Activated T-cell treated with anti-CD3 and anti-CD28 coated beads, Interleukin-2, amount 50 U/mL, for 24 hours (primary cell): ENCODE measurements at regions not wholly inside any gene's neighbourhood (a gene's known extent, or its start where the extent isn't known, plus 50 kb on each side); places are given as distances from the start of the nearest gene placed in this dataset.
"Not testable (repeated sequence)": the region's sequence is repeated elsewhere in the genome, so short reads cannot be mapped to it uniquely, and the experiment has no call there.

ENCODE experiments used
- DNase-seq: peaks from one replicate; pipeline ENCODE4 v3.0.0-alpha.2; 2020
- H3K27ac Mint-ChIP-seq: 2 replicates; pipeline ENCODE4 v1.8.0; 2020; ENCODE audit warnings: mild to moderate bottlenecking, mixed read lengths
- H3K27me3 Mint-ChIP-seq: 2 replicates; pipeline ENCODE4 v1.8.0; 2020; ENCODE audit warnings: mixed read lengths
- H3K36me3 Mint-ChIP-seq: 2 replicates; pipeline ENCODE4 v1.8.0; 2020; ENCODE audit warnings: low read depth, mixed read lengths
- H3K4me1 Mint-ChIP-seq: 2 replicates; pipeline ENCODE4 v1.8.0; 2020; ENCODE audit warnings: low read depth, mixed read lengths
- H3K4me3 Mint-ChIP-seq: 2 replicates; pipeline ENCODE4 v1.8.0; 2020; ENCODE audit warnings: mild to moderate bottlenecking, moderate library complexity, mixed read lengths
- H3K9me3 Mint-ChIP-seq: 2 replicates; pipeline ENCODE4 v1.8.0; 2020; ENCODE audit warnings: mixed read lengths

DNA sequence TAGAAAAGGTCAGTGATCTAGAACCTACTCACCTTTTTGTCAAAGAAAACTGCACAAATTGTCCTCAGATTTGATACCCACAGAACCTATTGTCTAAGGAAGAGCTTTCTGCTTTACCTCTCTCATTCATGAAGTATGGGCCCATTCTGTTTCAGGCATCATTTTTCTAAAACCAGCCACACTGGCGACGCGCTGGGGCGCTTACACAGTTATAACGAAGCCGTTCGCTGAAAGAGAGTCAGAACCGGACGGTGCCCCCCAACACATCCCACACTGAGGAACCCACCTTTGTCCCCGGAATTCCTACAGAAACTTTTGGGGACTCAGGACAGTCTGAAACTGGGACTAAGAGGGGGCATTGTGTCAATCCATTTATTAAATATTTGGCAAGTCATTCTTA, 206.3 kb upstream of the HAAO start:
- DNase-seq: no peak
- H3K27me3 Mint-ChIP-seq: no peaks in the 10 kb centered on the region
- H3K4me1 Mint-ChIP-seq: no peaks in the 10 kb centered on the region
- no peaks in the 10 kb centered on the region for H3K36me3 Mint-ChIP-seq
- H3K9me3 Mint-ChIP-seq: peaks cover 8% of the 10 kb centered on the region
- no peak overlapping the region for H3K27ac Mint-ChIP-seq
- H3K4me3 Mint-ChIP-seq: no peak overlapping the region

DNA sequence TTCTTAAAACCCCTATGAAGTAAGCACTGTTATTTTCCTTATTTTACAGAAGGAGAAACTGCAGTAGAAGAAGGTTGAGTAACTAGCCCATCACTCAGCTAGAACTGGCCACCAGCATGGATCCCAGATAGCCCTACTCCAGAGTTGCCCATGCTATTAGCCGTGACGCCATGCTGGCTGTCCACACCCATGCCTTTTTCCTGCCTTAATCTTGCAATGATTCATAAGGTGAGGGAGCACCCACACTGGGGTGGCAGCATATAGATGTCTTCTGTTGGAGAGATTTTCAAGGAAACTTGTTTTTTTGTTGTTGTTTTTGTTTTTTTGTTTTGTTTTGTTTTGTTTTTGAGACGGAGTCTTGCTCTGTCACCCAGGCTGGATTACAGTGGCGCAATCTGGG, 204.1 kb upstream of the HAAO start:
- Mint-ChIP-seq H3K36me3 (no peaks in the 10 kb centered on the region), H3K4me1 (no peaks in the 10 kb centered on the region)

DNA sequence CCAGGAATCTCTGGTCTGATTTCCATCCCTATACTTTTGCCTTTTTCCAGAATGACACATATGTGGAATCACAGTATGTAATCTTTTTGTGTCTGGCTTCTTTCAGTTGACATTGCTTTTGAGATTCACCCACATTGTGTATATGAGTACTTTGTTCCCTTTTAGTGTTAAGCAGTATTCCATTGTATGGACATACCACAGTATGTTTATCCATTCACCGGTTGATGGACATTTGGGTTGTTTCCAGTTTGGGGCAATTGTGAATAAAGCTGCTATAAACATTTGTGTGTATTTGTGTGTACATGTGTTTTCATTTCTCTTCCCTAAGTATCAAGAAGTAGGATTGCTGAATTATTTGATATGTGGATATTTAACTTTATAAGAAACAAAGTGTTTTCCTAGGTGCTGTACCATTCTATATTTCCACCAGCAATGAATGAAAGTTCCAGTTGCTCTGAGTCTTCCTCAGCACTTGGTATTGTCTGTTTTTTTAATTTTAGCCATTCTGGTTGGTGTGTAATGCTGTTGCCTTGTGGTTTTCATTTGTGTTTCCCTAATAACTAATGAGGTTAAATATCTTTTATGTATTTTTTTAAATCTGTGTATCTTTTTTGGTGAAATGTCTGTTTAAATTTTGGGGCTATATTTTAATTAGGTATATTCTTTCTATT, 203.5 kb upstream of the HAAO start:
- H3K4me1 Mint-ChIP-seq: no peaks in the 10 kb centered on the region
- no peaks in the 10 kb centered on the region for H3K36me3 Mint-ChIP-seq
- H3K27ac Mint-ChIP-seq: no peak overlapping the region
- H3K27me3 Mint-ChIP-seq: no peaks in the 10 kb centered on the region
- peaks cover 8% of the 10 kb centered on the region for H3K9me3 Mint-ChIP-seq
- DNase-seq: no peak
- H3K4me3 Mint-ChIP-seq: no peak overlapping the region

More for the DNA sequence above, 204.1 kb upstream of the HAAO start:
- DNase-seq: no peak
- Mint-ChIP-seq H3K4me3 (no peak overlapping the region), H3K27me3 (no peaks in the 10 kb centered on the region), H3K27ac (no peak overlapping the region), H3K9me3 (peaks cover 8% of the 10 kb centered on the region)

DNA sequence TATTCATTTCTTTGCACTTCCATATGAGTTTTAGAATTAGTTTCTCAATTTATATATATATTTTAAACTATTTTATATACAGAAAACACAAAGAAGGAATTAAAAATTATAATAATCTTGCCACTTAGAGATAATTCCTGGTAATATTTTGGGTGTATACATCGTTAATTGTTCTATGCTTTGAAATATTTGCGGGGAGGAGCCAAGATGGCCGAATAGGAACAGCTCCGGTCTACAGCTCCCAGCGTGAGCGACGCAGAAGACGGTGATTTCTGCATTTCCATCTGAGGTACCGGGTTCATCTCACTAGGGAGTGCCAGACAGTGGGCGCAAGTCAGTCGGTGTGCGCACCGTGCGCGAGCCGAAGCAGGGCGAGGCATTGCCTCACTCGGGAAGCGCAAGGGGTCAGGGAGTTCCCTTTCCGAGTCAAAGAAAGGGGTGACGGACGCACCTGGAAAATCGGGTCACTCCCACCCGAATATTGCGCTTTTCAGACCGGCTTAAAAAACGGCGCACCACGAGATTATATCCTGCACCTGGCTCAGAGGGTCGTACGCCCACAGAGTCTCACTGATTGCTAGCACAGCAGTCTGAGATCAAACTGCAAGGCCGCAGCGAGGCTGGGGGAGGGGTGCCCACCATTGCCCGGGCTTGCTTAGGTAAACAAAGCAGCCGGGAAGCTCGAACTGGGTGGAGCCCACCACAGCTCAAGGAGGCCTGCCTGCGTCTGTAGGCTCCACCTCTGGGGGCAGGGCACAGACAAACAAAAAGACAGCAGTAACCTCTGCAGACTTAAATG, 197.1 kb upstream of the HAAO start:
- not testable (repeated sequence) for H3K4me1 Mint-ChIP-seq, H3K36me3 Mint-ChIP-seq, DNase-seq, H3K9me3 Mint-ChIP-seq, H3K27me3 Mint-ChIP-seq, H3K4me3 Mint-ChIP-seq, H3K27ac Mint-ChIP-seq

DNA sequence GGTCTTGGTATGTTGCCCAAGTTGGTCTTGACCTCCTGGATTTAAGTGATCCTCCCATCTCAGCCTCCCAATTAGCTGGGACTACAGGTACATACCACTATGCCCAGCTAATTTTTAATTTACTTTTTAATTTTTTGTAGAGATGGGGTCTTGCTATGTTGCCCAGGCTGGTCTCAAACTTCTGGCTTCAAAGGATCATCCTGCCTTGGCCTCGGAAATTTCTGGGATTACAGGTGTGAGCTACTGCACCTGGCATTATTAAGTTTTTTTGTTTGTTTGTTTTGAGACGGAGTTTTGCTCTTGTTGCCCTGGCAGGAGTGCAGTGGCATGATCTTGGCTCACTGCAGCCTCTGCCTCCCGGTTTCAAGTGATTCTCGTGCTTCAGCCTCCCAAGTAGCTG, 195.7 kb upstream of the HAAO start:
- not testable (repeated sequence) for H3K27me3 Mint-ChIP-seq, H3K36me3 Mint-ChIP-seq, DNase-seq, H3K27ac Mint-ChIP-seq, H3K4me1 Mint-ChIP-seq, H3K9me3 Mint-ChIP-seq, H3K4me3 Mint-ChIP-seq

DNA sequence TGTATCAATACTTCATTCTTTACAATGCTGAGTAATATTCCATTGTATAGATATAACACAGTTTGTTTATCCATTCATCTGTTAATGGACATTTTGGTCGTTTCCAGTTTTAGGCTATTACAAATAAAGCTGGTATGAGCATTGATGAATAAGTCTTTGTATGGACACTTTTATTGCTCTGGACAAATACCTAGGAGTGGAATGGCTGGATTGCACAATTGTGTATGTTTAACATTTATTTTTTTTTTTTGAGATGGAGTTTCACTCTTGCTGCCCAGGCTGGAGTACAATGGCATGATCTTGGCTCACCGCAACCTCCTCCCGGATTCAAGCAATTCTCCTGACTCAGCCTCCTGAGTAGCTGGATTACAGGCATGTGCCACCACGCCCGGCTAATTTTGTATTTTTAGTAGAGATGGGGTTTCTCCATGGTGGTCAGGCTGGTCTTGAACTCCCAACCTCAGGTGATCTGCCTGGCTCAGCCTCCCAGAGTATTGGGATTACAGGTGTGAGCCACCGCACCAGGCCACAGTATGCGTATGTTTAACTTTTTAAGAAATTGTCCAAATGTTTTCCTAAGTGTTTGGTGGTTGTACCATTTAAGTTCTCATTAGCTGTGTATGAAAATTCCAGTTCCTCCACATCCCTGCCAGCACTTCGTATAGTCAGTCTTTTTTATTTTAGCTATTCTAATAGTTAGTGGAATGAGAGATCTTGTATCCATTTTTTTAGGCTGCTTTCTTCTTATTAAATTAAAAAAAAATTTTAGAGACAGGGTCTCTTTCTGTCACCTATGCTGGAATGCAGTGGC, 194.9 kb upstream of the HAAO start:
- H3K36me3 Mint-ChIP-seq: no peaks in the 10 kb centered on the region
- H3K27ac Mint-ChIP-seq: no peak overlapping the region
- H3K27me3 Mint-ChIP-seq: no peaks in the 10 kb centered on the region
- no peaks in the 10 kb centered on the region for H3K4me1 Mint-ChIP-seq
- DNase-seq: no peak
- no peak overlapping the region for H3K4me3 Mint-ChIP-seq
- H3K9me3 Mint-ChIP-seq: no peaks in the 10 kb centered on the region

GRCh38 chr2:42984617-42985016, 192.2 kb upstream of the HAAO start:
- no peak overlapping the region for H3K27ac Mint-ChIP-seq
- no peaks in the 10 kb centered on the region for H3K36me3 Mint-ChIP-seq
- no peak overlapping the region for H3K4me3 Mint-ChIP-seq
- no peaks in the 10 kb centered on the region for H3K27me3 Mint-ChIP-seq
- no peak for DNase-seq
- no peaks in the 10 kb centered on the region for H3K9me3 Mint-ChIP-seq
- H3K4me1 Mint-ChIP-seq: no peaks in the 10 kb centered on the region

DNA sequence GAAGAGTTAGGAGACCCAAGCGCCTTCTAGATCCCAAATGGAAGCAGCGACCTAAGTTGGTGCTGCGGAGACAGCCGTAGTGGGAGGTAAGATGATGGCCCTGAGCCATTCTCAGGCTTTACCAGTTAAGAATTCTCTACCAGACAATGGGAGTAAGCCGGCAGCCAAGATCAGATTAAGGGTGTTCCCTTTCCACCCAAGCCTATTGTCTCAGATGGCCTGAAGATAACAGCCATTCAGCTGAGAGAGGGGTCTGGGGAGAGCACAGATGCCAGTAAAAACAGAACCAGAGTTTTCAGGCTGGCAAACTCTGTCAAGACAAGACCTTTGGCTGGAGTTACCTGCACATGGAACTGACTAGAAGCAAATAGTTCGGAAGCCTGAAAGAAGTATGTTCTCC, 191.7 kb upstream of the HAAO start:
- DNase-seq: no peak
- H3K9me3 Mint-ChIP-seq: no peaks in the 10 kb centered on the region
- H3K4me3 Mint-ChIP-seq: no peak overlapping the region
- H3K27me3 Mint-ChIP-seq: no peaks in the 10 kb centered on the region
- H3K4me1 Mint-ChIP-seq: no peaks in the 10 kb centered on the region
- H3K27ac Mint-ChIP-seq: no peak overlapping the region
- H3K36me3 Mint-ChIP-seq: no peaks in the 10 kb centered on the region

GRCh38 chr2:42980764-42981416, 188.5 kb upstream of the HAAO start:
- H3K27ac Mint-ChIP-seq: no peak overlapping the region
- H3K9me3 Mint-ChIP-seq: no peaks in the 10 kb centered on the region
- H3K4me3 Mint-ChIP-seq: no peak overlapping the region
- H3K4me1 Mint-ChIP-seq: peaks cover 7% of the 10 kb centered on the region
- no peaks in the 10 kb centered on the region for H3K36me3 Mint-ChIP-seq
- H3K27me3 Mint-ChIP-seq: no peaks in the 10 kb centered on the region
- DNase-seq: no peak

GRCh38 chr2:42979870-42980763, 187.7 kb upstream of the HAAO start:
- Mint-ChIP-seq H3K27me3 (no peaks in the 10 kb centered on the region), H3K9me3 (no peaks in the 10 kb centered on the region), H3K4me3 (no peak overlapping the region), H3K27ac (no peak overlapping the region), H3K4me1 (peaks cover 7% of the 10 kb centered on the region), H3K36me3 (no peaks in the 10 kb centered on the region)
- no peak for DNase-seq

GRCh38 chr2:42979416-42979869, 187.1 kb upstream of the HAAO start:
- Mint-ChIP-seq H3K27ac (no peak overlapping the region), H3K9me3 (no peaks in the 10 kb centered on the region), H3K36me3 (no peaks in the 10 kb centered on the region), H3K4me3 (no peak overlapping the region), H3K27me3 (no peaks in the 10 kb centered on the region), H3K4me1 (peaks cover 7% of the 10 kb centered on the region)
- DNase-seq: no peak

GRCh38 chr2:42978887-42979415, 186.6 kb upstream of the HAAO start:
- no peak overlapping the region for H3K4me3 Mint-ChIP-seq
- no peak overlapping the region for H3K27ac Mint-ChIP-seq
- H3K9me3 Mint-ChIP-seq: no peaks in the 10 kb centered on the region
- no peak for DNase-seq
- H3K36me3 Mint-ChIP-seq: no peaks in the 10 kb centered on the region
- no peaks in the 10 kb centered on the region for H3K27me3 Mint-ChIP-seq
- H3K4me1 Mint-ChIP-seq: peaks cover 9% of the 10 kb centered on the region

GRCh38 chr2:42978175-42978886, 185.9 kb upstream of the HAAO start:
- no peaks in the 10 kb centered on the region for H3K36me3 Mint-ChIP-seq
- no peak for DNase-seq
- H3K4me1 Mint-ChIP-seq: peaks cover 9% of the 10 kb centered on the region
- no peaks in the 10 kb centered on the region for H3K27me3 Mint-ChIP-seq
- H3K27ac Mint-ChIP-seq: no peak overlapping the region
- H3K4me3 Mint-ChIP-seq: no peak overlapping the region
- no peaks in the 10 kb centered on the region for H3K9me3 Mint-ChIP-seq
